H9 (cell line): ENCODE measurements at regions not wholly inside any gene's neighbourhood (a gene's known extent, or its start where the extent isn't known, plus 50 kb on each side); places are given as distances from the start of the nearest gene placed in this dataset.
A peak's percentile ranks its signal among the peaks of the same experiment; 100 is the strongest.

ENCODE experiments used
- DNase-seq: peaks from one replicate; pipeline ENCODE4 v3.0.0-alpha.2; 2017
- H2AFZ ChIP-seq: one replicate; pipeline ENCODE4 v1.6.1; 2013; ENCODE audit warnings: mild to moderate bottlenecking, low read length, control low read depth, moderate library complexity
- H2AK5ac ChIP-seq: 2 replicates; pipeline ENCODE4 v1.6.1; 2013; ENCODE audit warnings: low read length, control low read depth, mixed read lengths; ENCODE audit not compliant: insufficient read length
- H2BK120ac ChIP-seq: one replicate; pipeline ENCODE4 v1.6.1; 2013; ENCODE audit warnings: low read depth, mild to moderate bottlenecking, low read length, control low read depth, inconsistent platforms; ENCODE audit not compliant: poor library complexity, severe bottlenecking
- H2BK12ac ChIP-seq: 2 replicates; pipeline ENCODE4 v1.6.1; 2013; ENCODE audit warnings: low read length, control low read depth, mixed read lengths, low read depth; ENCODE audit not compliant: insufficient read length
- H2BK15ac ChIP-seq: 2 replicates; pipeline ENCODE4 v1.6.1; 2013; ENCODE audit warnings: low read depth, low read length, control low read depth
- H2BK20ac ChIP-seq: one replicate; pipeline ENCODE4 v1.6.1; 2013; ENCODE audit warnings: low read depth, mild to moderate bottlenecking, low read length, control low read depth, inconsistent platforms; ENCODE audit not compliant: poor library complexity, severe bottlenecking
- H2BK5ac ChIP-seq: 2 replicates; pipeline ENCODE4 v1.6.1; 2013; ENCODE audit warnings: low read length, control low read depth, mixed read lengths; ENCODE audit not compliant: insufficient read length
- H3K14ac ChIP-seq: 2 replicates; pipeline ENCODE4 v1.6.1; 2013; ENCODE audit warnings: low read length, control low read depth; ENCODE audit not compliant: insufficient read depth
- H3K18ac ChIP-seq: 2 replicates; pipeline ENCODE4 v1.6.1; 2013; ENCODE audit warnings: low read depth, mild to moderate bottlenecking, mixed read lengths, low read length, control low read depth; ENCODE audit not compliant: insufficient read length
- H3K23ac ChIP-seq: 2 replicates; pipeline ENCODE4 v1.6.1; 2013; ENCODE audit warnings: low read length, control low read depth, mixed read lengths, low read depth; ENCODE audit not compliant: insufficient read length
- H3K23me2 ChIP-seq: 2 replicates; pipeline ENCODE4 v1.6.1; 2013; ENCODE audit warnings: low read depth, mild to moderate bottlenecking, mixed read lengths, low read length, control low read depth; ENCODE audit not compliant: insufficient read length, poor library complexity, severe bottlenecking
- H3K27ac ChIP-seq: 2 replicates; pipeline ENCODE4 v1.5.1; 2013; ENCODE audit warnings: low read length, control low read depth, mixed read lengths, low read depth; ENCODE audit not compliant: insufficient read length
- H3K27me3 ChIP-seq: 2 replicates; pipeline ENCODE4 v1.6.1; 2013; ENCODE audit warnings: low read length, control low read depth, inconsistent platforms; ENCODE audit not compliant: insufficient read depth
- H3K4ac ChIP-seq: 2 replicates; pipeline ENCODE4 v1.6.1; 2013; ENCODE audit warnings: low read depth, mild to moderate bottlenecking, control low read depth, inconsistent platforms, low read length, moderate library complexity
- H3K4me1 ChIP-seq: 2 replicates; pipeline ENCODE4 v1.6.1; 2013; ENCODE audit warnings: low read length, control low read depth, inconsistent platforms; ENCODE audit not compliant: insufficient read depth
- H3K4me2 ChIP-seq: 2 replicates; pipeline ENCODE4 v1.6.1; 2013; ENCODE audit warnings: low read length, control low read depth, mixed read lengths; ENCODE audit not compliant: insufficient read length, insufficient read depth
- H3K56ac ChIP-seq: 2 replicates; pipeline ENCODE4 v1.6.1; 2013; ENCODE audit warnings: low read depth, mild to moderate bottlenecking, mixed read lengths, low read length, control low read depth; ENCODE audit not compliant: insufficient read length
- H3K79me1 ChIP-seq: 2 replicates; pipeline ENCODE4 v1.6.1; 2013; ENCODE audit warnings: low read depth, mild to moderate bottlenecking, moderate library complexity, low read length, control low read depth, inconsistent platforms; ENCODE audit not compliant: insufficient read depth, poor library complexity, severe bottlenecking
- H3K79me2 ChIP-seq: 2 replicates; pipeline ENCODE4 v1.6.1; 2013; ENCODE audit warnings: low read length, control low read depth, inconsistent platforms; ENCODE audit not compliant: insufficient read depth
- H3K9ac ChIP-seq: 2 replicates; pipeline ENCODE4 v1.6.1; 2013; ENCODE audit warnings: low read length, control low read depth, mixed read lengths; ENCODE audit not compliant: insufficient read length; ENCODE audit errors: extremely low read depth
- H3K9me3 ChIP-seq: one replicate; pipeline ENCODE4 v1.6.1; 2013; ENCODE audit warnings: low read depth, low read length, inconsistent platforms; ENCODE audit not compliant: control insufficient read depth
- H3T11ph ChIP-seq: one replicate; pipeline ENCODE4 v1.6.1; 2013; ENCODE audit warnings: mild to moderate bottlenecking, low read length, control low read depth, inconsistent platforms
- H4K20me1 ChIP-seq: one replicate; pipeline ENCODE4 v1.6.1; 2013; ENCODE audit not compliant: control insufficient read depth, insufficient read length, insufficient read depth
- H4K5ac ChIP-seq: 2 replicates; pipeline ENCODE4 v1.6.1; 2013; ENCODE audit warnings: low read depth, mild to moderate bottlenecking, mixed read lengths, low read length, control low read depth; ENCODE audit not compliant: insufficient read length
- H4K8ac ChIP-seq: replicated peaks from 2 replicates; pipeline ENCODE4 v1.6.1; 2013; ENCODE audit warnings: low read length, control low read depth, mixed read lengths, low read depth; ENCODE audit not compliant: insufficient read length
- H4K91ac ChIP-seq: 2 replicates; pipeline ENCODE4 v1.6.1; 2013; ENCODE audit warnings: low read depth, mild to moderate bottlenecking, moderate library complexity, mixed read lengths, low read length, control low read depth; ENCODE audit not compliant: insufficient read length
- H3K27ac Mint-ChIP-seq, 3 experiments: 2 replicates in 2 of 3; 3 replicates in 1 of 3; pipeline ENCODE4 v1.8.0; 2020 to 2021; ENCODE audit warnings: mixed read lengths in 3 of 3, mild to moderate bottlenecking in 1 of 3, moderate library complexity in 1 of 3
- H3K27me3 Mint-ChIP-seq: 2 replicates; pipeline ENCODE4 v1.8.0; 2021; ENCODE audit warnings: low read depth, mild to moderate bottlenecking, moderate library complexity, mixed read lengths
- H3K36me3 Mint-ChIP-seq, 3 experiments: 2 replicates in 2 of 3; 3 replicates in 1 of 3; pipeline ENCODE4 v1.8.0; 2020 to 2021; ENCODE audit warnings: low read depth in 3 of 3, mixed read lengths in 3 of 3; ENCODE audit not compliant: insufficient read depth in 1 of 3
- H3K4me1 Mint-ChIP-seq, 2 experiments: 2 replicates each; pipeline ENCODE4 v1.8.0; 2020; ENCODE audit warnings: mixed read lengths in 2 of 2
- H3K4me3 Mint-ChIP-seq, 2 experiments: 2 replicates in 1 of 2; 3 replicates in 1 of 2; pipeline ENCODE4 v1.8.0; 2020 to 2021; ENCODE audit warnings: mild to moderate bottlenecking in 2 of 2, mixed read lengths in 2 of 2, moderate library complexity in 1 of 2
- H3K9me3 Mint-ChIP-seq, 2 experiments: 2 replicates in 1 of 2; 3 replicates in 1 of 2; pipeline ENCODE4 v1.8.0; 2020; ENCODE audit warnings: mild to moderate bottlenecking in 2 of 2, mixed read lengths in 2 of 2, moderate library complexity in 1 of 2
- CTCF ChIP-seq: fragments of 200-600 bp; sonication (generic); conservative IDR thresholded peaks from 3 replicates; pipeline ENCODE4 v1.8.0; 2021; ENCODE audit warnings: antibody characterized with exemption, mild to moderate bottlenecking
- WGBS: extraction: QIAGEN DNeasy Blood & Tissue Kit; methylation state at CpG from one replicate; pipeline ENCODE4 v1.1.7; 2013; ENCODE audit warnings: missing lambda C conversion rate, low lambda C conversion rate, mixed read lengths; ENCODE audit not compliant: insufficient read length; ENCODE audit errors: extremely low coverage; 5-methylcytosine and 5-hydroxymethylcytosine counted together

- H3K27ac ChIP-seq, result no peak overlapping the region
- H3K9ac ChIP-seq, result no peak overlapping the region
- no peak overlapping the region for H3K4ac ChIP-seq
- H3K4me1 Mint-ChIP-seq, result no peaks in the 10 kb centered on the region; a peak in 1 of 4 replicates
- WGBS, result no CpG with 5 or more reads among the region's 7 CpGs
- H3K36me3 Mint-ChIP-seq, result peaks cover 0 to 3% (median 0%) of the 10 kb centered on the region in 3 experiments; a peak in 4 of 7 replicates
- no peak for TF ChIP-seq CTCF
- H2AK5ac ChIP-seq, result no peak overlapping the region
- H3K56ac ChIP-seq, result no peak overlapping the region
- H3K4me3 Mint-ChIP-seq, result no peak overlapping the region
- H3K18ac ChIP-seq, result no peak overlapping the region
- H3K9me3 ChIP-seq, result no peaks in the 10 kb centered on the region
- no peaks in the 10 kb centered on the region for H4K20me1 ChIP-seq
- H2BK15ac ChIP-seq, result no peak overlapping the region
- H3K9me3 Mint-ChIP-seq, result peaks cover 10 to 14% of the 10 kb centered on the region in 2 experiments
- H4K8ac ChIP-seq, result no peak overlapping the region
- no peak overlapping the region for H2AFZ ChIP-seq
- no peak overlapping the region for H3T11ph ChIP-seq
- no peaks in the 10 kb centered on the region for H3K79me2 ChIP-seq
- no peaks in the 10 kb centered on the region for H3K79me1 ChIP-seq
- no peak overlapping the region for H2BK5ac ChIP-seq
- H3K27ac Mint-ChIP-seq, result no peak overlapping the region
- no peaks in the 10 kb centered on the region for H3K4me1 ChIP-seq
- H3K27me3 ChIP-seq, result no peaks in the 10 kb centered on the region; the same call in 1 of the 2 replicates
- H2BK120ac ChIP-seq, result no peak overlapping the region
- H3K14ac ChIP-seq, result no peak overlapping the region; the same call in 1 of the 2 replicates
- no peak overlapping the region for H4K91ac ChIP-seq
- H2BK20ac ChIP-seq, result no peak overlapping the region
- no peak overlapping the region for H3K4me2 ChIP-seq
- H3K23ac ChIP-seq, result no peak overlapping the region
- no peak overlapping the region for H2BK12ac ChIP-seq
- no peak overlapping the region for H4K5ac ChIP-seq
- no peaks in the 10 kb centered on the region for H3K23me2 ChIP-seq
- DNase-seq, result peak; percentile 13
- peaks cover 6% of the 10 kb centered on the region for H3K27me3 Mint-ChIP-seq
These were observed 187.6 kb upstream of the CST7 start for GRCh38 chr20:24761220-24762065.
